GM21528 (cell line): ENCODE measurements at regions not wholly inside any gene's neighbourhood (a gene's known extent, or its start where the extent isn't known, plus 50 kb on each side); places are given as distances from the start of the nearest gene placed in this dataset.

ENCODE experiments used
- ATAC-seq: cut with Tn5 transposase; IDR thresholded peaks from one replicate; pipeline ENCODE4 v1.9.1; 2021; ENCODE audit warnings: mild to moderate bottlenecking, moderate library complexity; ENCODE audit not compliant: unreplicated experiment, low FRiP score

GRCh38 chr9:16152276-16153101 lies 599.6 kb downstream of the CCDC171 start:
- no peak for ATAC-seq

- no peak for ATAC-seq
Observed at GRCh38 chr9:16153221-16153620, 600.4 kb downstream of the CCDC171 start.

GRCh38 chr9:16153741-16154140 lies 600.9 kb downstream of the CCDC171 start:
- ATAC-seq: no peak

- peak; percentile 63 for ATAC-seq
Observed at GRCh38 chr9:16154521-16155078, 601.8 kb downstream of the CCDC171 start.

GRCh38 chr9:16155878-16156277 lies 603.0 kb downstream of the CCDC171 start:
- no peak for ATAC-seq

GRCh38 chr9:16157216-16157615 lies 604.4 kb downstream of the CCDC171 start:
- ATAC-seq: no peak

GRCh38 chr9:16157651-16158050 lies 604.8 kb downstream of the CCDC171 start:
- no peak for ATAC-seq

GRCh38 chr9:16158093-16158492 lies 605.2 kb downstream of the CCDC171 start:
- ATAC-seq: no peak

GRCh38 chr9:16161483-16161882 lies 608.6 kb downstream of the CCDC171 start:
- no peak for ATAC-seq

- ATAC-seq: no peak
Observed at GRCh38 chr9:16170119-16170518, 617.3 kb downstream of the CCDC171 start.

GRCh38 chr9:16171911-16172310 lies 619.1 kb downstream of the CCDC171 start:
- no peak for ATAC-seq

- ATAC-seq: no peak
Observed at GRCh38 chr9:16172796-16173195, 620.0 kb downstream of the CCDC171 start.

GRCh38 chr9:16174915-16175314 lies 622.1 kb downstream of the CCDC171 start:
- ATAC-seq: no peak

- ATAC-seq: no peak
Observed at GRCh38 chr9:16175461-16175860, 622.6 kb downstream of the CCDC171 start.

GRCh38 chr9:16178294-16178693 lies 625.5 kb downstream of the CCDC171 start:
- ATAC-seq: no peak

GRCh38 chr9:16179566-16179965 lies 626.7 kb downstream of the CCDC171 start:
- ATAC-seq: no peak

GRCh38 chr9:16180091-16180490 lies 627.2 kb downstream of the CCDC171 start:
- ATAC-seq: no peak

- no peak for ATAC-seq
Observed at GRCh38 chr9:16180546-16180945, 627.7 kb downstream of the CCDC171 start.

- no peak for ATAC-seq
Observed at GRCh38 chr9:16181539-16181938, 628.7 kb downstream of the CCDC171 start.

GRCh38 chr9:16182784-16183183 lies 629.9 kb downstream of the CCDC171 start:
- ATAC-seq: no peak

GRCh38 chr9:16184964-16185646 lies 632.3 kb downstream of the CCDC171 start:
- ATAC-seq: no peak

GRCh38 chr9:16191191-16191590 lies 638.3 kb downstream of the CCDC171 start:
- ATAC-seq: no peak
